GM20000 (cell line): ENCODE measurements at regions not wholly inside any gene's neighbourhood (a gene's known extent, or its start where the extent isn't known, plus 50 kb on each side); places are given as distances from the start of the nearest gene placed in this dataset.

ENCODE experiments used
- DNase-seq: peaks from one replicate; pipeline ENCODE4 v3.0.0; 2012; ENCODE audit warnings: low spot score
- CTCF ChIP-seq: IDR thresholded peaks from 2 replicates; pipeline ENCODE4 v1.5.1; 2012; ENCODE audit warnings: mild to moderate bottlenecking, control low read depth; ENCODE audit errors: extremely low read depth, missing control alignments

DNA sequence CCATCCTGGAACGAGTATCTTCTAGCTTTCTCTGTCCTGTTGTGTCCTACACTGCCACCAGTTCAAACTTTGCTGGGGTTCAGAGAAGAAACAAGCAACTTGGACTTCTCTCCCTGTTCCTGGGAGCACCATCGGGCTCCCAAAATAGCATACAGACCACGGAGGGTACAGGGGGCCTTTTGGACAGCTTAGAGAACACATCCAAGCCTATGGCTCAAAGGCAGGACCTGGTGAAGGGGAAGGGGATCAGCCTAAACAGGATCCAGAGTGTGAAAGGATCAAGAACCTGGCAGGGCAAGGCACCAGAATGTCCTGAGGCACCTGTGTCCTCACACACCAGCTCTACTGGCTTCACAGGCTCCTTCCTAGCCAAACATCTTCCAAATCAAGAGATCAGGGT, 1336.5 kb downstream of the UQCRFS1 start:
- no peak for DNase-seq
- TF ChIP-seq CTCF = no peak

DNA sequence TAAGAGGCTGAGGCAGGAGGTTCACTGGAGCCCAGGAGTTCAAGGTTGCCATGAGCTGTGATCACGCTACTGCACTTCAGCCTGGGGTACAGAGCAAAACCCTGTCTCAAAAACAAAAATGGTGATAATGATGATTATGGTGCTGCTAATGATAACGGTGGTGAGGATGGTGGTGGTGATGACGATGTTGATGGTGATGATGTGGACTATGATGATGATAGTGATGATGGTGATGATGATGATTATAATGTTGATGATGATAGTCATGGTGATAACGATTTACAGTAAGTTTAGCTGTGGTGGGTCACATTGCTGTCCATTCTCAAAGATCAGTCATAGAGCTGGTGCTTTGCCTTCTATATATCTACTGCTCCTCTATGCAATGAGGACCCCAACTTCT, 1340.6 kb downstream of the UQCRFS1 start:
- no peak for TF ChIP-seq CTCF
- DNase-seq = no peak

- TF ChIP-seq CTCF = no peak
- DNase-seq = no peak
These were observed 1342.7 kb downstream of the UQCRFS1 start for GRCh38 chr19:27870293-27870692.

GRCh38 chr19:27868007-27868406, 1344.9 kb downstream of the UQCRFS1 start:
- DNase-seq = no peak
- TF ChIP-seq CTCF = no peak

- no peak for TF ChIP-seq CTCF
- DNase-seq = no peak
These were observed 1346.8 kb downstream of the UQCRFS1 start for GRCh38 chr19:27865927-27866777.

GRCh38 chr19:27861411-27861975, 1351.5 kb downstream of the UQCRFS1 start:
- no peak for TF ChIP-seq CTCF
- no peak for DNase-seq

DNA sequence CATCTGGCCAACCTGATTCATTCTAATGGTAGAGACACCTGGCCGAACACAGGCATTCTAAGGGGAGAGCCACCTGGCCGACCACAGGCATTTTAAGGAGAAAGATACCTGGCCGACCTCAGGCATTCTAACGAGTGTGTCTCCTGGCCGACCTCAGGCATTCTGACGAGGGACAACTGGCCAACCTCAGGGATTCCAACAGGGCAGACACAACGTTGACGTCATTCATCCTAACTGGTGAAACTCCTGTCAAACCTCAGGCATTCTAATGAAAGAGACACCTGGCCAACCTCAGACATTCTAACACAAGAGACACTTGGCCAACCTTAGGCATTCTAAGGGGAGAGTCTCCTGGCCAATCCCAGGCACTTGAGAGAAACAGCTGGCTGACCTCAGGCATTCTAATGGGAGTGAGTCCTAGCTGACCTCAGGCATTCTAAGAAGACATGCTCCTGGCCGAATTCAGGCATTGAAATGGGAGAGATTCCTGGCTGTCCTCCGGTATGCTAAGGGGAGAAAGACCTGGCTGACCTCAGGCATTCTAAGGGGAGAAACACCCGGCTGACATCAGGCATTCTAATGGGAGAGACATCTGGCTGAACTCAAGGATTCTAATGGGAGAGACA, 1352.5 kb downstream of the UQCRFS1 start:
- no peak for DNase-seq
- no peak for TF ChIP-seq CTCF
